Stimulated activated naive CD8-positive, alpha-beta T cell treated with anti-CD3 and anti-CD28 coated beads, Interleukin-15, Interleukin-2, amounts not matched to agents 100 U/mL and 50 U/mL, for 24 hours (primary cell): ENCODE measurements at regions not wholly inside any gene's neighbourhood (a gene's known extent, or its start where the extent isn't known, plus 50 kb on each side); places are given as distances from the start of the nearest gene placed in this dataset.
"Not testable (repeated sequence)": the region's sequence is repeated elsewhere in the genome, so short reads cannot be mapped to it uniquely, and the experiment has no call there.

ENCODE experiments used
- ATAC-seq: fragments of 150-1000 bp; cut with Tn5 transposase; one replicate; pipeline ENCODE4 v1.10.0; 2021
- DNase-seq: peaks from one replicate; pipeline ENCODE4 v3.0.0; 2021

DNA sequence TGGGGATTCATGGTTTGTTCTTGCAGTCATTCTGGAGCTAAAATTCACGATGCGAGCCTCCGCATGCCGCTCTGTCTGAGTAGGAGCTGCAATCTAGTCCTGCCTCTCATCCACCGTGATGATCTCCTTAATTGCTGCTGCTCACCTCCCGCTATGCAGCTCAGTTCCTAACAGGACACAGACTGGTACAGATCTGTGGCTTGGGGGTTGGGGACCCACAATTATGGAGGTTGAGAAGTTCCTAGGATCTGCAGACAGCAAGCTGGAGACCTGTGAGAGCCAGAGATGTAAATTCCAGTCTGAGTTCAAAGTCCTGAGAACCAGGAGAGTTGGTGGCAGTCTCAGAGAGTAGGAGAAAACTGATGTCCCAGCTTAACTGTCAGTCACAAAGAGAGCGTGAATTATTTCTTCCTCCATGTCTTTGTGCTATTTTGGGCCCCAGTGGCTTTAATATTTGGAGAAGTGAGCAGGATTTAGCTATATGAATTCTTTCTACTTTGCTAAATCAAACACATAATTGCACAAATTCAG, 378.7 kb upstream of the MAN1A1 start:
- ATAC-seq (no peak), DNase-seq (no peak)

DNA sequence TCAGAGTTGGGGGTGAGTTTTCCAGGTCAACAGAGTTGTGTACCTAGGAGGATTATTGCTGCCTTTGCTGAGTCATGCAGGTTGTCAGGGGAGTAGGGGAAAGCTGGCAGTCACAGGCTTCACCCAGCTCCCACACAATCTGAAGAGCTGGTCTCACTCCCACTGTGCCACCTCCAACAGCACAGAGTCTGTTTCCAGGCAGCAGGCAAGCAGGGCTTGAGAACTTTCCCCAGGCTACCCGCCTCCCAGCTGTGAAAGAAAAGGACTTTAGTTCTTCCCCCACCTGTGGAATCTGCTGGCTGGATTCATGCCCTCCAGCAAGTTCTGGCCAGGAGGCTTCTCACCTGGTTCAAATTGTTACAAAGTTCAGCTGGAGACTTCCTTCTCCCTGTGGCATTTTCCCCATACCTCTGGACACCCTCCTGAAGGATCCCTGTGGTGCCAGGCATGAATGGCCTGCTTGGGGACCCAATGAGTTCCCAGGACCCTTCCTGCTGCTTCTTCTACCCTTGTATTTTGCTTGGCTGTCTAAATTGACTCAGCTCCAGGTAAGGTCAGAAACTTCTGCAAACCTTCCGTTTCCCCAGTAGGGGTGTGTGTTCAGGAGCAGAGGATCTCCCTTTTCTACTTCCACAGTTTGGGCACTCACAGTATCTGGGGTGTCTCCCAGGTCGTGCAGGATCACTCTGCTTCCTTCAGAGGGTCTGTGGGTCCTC, 378.1 kb upstream of the MAN1A1 start:
- no peak for ATAC-seq
- DNase-seq = no peak

DNA sequence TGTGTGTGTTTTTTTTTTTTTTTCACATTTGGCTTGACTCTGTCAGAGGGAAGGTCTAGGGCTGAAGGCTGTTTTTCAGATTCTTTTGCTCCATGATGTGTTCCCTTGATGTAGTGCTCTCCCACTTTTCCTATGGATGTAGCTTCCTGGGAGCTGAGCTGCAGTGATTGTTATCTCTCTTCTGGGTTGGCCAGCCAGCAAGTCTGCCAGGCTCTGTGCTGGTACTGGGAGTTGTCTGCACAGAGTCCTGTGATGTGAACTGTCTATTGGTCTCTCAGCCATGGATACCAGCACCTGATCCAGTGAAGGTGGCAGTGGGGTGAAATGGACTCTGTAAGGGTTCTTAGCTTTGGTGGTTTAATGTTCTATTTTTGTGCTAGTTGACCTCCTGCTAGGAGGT, 377.4 kb upstream of the MAN1A1 start:
- not testable (repeated sequence) for DNase-seq, ATAC-seq

- ATAC-seq = no peak
- DNase-seq = no peak
Observed at GRCh38 chr6:119726086-119726485, 376.5 kb upstream of the MAN1A1 start.

- no peak for DNase-seq
- no peak for ATAC-seq
Observed at GRCh38 chr6:119720160-119720559, 370.6 kb upstream of the MAN1A1 start.

GRCh38 chr6:119717942-119718341, 368.4 kb upstream of the MAN1A1 start:
- no peak for ATAC-seq
- DNase-seq = no peak

DNA sequence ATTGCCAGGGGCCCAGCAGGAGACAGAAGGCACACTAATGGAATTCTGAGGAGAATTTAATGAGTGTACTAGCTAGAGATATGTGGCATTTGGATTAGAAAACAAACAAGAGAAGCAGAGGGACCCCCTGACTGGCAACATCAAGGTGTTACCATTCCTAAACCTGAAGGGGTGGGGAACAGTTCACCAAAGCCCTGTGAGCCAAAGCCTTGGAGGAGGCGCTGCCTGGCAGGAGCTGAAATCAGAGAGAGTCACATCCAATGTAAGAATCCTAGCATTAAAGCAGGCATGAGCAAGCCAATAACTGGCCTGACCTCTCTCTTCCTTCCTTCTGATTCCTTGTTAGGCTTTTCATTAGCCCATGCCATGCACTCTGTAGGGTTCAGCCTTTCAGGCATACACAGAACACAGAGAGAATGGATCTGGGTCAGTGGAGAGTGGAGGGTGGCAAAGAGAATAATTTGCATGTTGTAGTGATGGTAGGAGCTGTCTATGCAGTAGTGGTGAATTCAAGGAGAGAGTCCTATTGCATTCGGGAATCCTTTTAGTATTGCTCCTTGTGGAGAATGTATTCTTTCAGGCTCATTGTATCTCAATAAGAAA, 367.2 kb upstream of the MAN1A1 start:
- ATAC-seq (no peak), DNase-seq (no peak)

DNA sequence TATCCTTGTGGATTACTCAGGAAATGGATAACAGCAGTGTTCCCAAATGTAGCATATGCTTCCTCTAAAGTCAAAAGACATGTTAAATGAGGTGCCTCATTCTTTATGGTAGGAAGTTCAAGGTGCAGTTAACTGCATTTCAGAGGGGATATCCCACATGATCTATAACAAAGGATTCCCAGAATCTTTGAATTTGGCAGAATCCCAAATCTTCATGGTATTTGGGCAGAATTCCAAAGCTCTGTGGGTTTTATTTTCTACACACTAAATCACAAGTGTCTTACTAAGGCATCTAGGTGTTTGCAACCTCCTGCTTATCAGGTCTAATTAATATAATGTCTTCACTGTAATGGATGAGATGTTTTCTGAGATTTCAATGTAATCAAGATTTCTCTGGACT, 364.3 kb upstream of the MAN1A1 start:
- no peak for ATAC-seq
- DNase-seq = no peak

GRCh38 chr6:119686644-119687043, 337.1 kb upstream of the MAN1A1 start:
- ATAC-seq = no peak

DNA sequence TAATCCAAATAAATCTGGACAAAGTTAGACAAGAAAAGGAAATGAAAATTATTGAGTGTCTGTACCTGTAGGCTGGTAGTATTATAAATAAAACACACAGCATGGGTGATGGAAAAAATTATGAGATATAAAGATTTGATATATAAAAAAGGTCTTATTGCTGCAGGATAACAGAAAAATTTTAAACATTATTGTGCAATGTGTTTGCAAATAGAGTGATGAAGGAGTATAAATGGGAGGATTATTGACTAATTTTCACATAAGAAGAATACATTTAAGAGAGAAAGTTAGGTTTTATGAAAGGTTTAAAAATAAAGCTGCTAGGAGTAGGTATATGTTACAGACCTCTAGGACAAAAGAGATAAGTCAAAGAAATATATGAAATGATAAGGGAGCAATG, 336.7 kb upstream of the MAN1A1 start:
- DNase-seq = no peak
- no peak for ATAC-seq

More at GRCh38 chr6:119686644-119687043, 337.1 kb upstream of the MAN1A1 start:
- no peak for DNase-seq

DNA sequence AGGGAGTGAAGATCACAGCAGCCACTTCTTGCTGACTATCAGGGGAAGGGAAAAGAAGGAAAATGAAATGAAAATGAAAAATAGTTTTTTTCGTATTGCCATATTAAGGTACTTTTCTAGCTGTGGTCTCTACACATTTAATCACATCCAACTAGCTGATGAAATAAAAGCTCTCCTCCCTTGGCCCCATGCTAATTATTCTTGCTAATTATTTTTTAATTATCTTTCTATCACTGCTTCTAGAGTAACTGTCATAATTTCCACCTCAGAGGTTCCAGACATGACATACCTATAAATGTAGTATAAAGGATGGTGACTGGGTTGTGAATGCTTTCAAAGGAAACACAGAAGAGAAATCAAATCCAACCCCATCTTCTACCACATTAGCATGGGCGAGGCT, 334.1 kb upstream of the MAN1A1 start:
- DNase-seq (no peak), ATAC-seq (no peak)

DNA sequence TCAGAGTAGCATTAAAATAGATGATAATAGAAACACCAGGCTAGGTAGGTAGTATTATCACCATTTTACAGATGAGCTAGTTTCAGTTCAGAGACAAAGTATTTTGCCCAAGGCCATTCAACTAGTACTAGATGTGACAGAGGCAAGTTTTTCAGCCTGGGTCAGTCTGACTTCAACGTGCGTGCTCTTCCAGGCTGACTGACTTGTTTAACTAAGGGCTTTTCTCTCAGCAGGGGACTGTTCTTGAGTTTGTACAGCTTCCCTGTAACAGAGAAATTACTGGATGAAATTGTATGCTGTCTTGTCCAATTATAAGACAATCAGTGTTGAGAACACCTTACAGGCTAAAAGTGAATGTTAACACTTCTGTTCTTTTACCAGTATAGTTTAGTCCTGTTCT, 333.5 kb upstream of the MAN1A1 start:
- no peak for DNase-seq
- no peak for ATAC-seq

DNA sequence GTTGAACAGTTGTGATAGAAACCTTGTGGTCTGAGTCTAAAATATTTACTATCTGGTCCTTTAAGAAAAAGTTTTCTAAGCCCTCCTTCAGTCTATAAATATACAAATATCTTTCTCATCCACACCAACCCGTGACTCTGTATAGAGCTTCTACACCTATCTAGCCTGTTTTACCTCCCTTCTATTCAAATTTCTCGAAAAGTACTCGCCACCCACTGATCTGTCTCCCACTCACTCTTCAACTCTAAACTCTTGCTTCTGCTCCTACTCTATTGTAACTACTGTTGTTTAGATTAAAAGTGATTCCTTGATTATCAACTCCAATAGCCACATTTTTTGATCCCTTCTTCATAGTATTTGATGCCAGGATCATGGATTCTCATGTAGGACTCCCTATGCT, 329.4 kb upstream of the MAN1A1 start:
- ATAC-seq (no peak), DNase-seq (no peak)

- ATAC-seq (no peak), DNase-seq (no peak)
Observed at GRCh38 chr6:119677384-119677783, 327.8 kb upstream of the MAN1A1 start.

GRCh38 chr6:119676961-119677360, 327.4 kb upstream of the MAN1A1 start:
- no peak for DNase-seq

DNA sequence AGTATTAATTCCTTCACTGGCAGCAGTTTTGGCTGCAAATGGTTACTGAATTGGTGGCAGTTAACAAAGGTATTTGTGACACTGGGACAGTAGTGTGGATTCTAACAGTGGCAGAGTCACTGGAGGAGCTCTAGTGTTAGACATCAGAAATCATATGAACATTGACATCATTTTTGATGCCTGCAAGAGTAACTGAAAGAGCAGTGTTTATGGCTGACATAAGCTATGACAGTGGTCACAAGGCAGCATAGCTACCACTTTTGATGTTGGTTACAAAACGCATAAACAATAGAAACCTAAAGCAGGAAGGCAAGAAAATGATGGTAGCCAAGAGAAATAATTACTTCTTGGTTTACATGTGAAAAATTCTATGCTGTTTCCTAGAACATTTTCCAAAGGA, 326.7 kb upstream of the MAN1A1 start:
- DNase-seq (no peak), ATAC-seq (no peak)

More at GRCh38 chr6:119676961-119677360, 327.4 kb upstream of the MAN1A1 start:
- ATAC-seq = no peak

GRCh38 chr6:119673741-119674140, 324.2 kb upstream of the MAN1A1 start:
- DNase-seq (no peak), ATAC-seq (no peak)

GRCh38 chr6:119672725-119673124, 323.2 kb upstream of the MAN1A1 start:
- DNase-seq = no peak
- ATAC-seq = no peak

DNA sequence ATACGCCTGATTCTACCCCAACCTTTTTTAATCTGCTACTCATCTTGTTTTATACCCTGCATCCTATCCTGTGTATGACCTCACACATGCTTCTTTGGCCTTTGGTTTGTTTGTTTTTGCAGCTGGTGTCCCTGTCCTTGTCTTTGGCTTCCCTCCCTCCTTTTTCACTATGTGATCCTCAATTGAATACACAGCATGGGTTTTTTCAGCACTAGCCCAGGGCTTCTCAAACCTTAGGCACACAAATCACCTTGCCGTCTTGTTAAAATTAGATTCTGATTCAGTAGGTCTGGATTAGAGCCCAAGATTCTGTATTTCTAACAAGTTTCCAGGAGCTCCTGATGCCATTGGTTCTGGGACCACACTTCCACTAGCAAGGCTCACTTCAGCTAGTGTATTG, 321.5 kb upstream of the MAN1A1 start:
- DNase-seq (no peak), ATAC-seq (no peak)

DNA sequence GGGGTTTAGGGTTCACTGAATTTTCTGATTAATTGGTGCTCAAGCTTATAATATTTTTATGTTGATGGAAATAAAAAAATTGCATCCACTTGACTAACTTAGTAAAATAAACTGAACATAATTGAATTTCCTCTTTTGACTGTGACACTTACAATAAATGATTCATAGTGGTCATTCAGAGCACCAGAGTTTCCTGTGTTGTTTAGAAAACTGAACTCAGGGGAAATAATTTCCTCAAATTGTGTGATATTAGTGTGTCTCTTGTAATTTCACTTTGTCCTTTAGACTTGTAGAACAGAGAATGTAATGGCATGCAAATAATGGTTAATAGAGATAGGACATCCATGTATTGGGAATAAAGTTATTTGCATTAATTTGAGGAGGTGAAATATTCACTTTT, 319.7 kb upstream of the MAN1A1 start:
- DNase-seq (no peak), ATAC-seq (no peak)

DNA sequence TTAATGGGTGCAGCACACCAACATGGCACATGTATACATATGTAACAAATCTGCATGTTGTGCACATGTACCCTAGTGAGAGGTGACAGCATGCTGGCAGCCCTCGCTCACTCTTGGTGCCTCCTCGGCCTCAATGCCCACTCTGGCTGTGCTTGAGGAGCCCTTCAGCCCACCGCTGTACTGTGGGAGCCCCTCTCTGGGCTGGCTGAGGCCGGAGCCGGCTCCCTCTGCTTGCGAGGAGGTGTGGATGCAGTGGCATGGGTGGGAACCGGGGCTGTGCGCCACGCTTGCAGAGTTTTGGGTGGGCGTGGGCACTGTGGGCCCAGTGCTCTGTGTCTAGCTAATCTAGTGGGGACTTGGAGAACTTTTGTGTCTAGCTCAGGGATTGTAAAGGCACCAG, 315.9 kb upstream of the MAN1A1 start:
- ATAC-seq, DNase-seq: not testable (repeated sequence)

DNA sequence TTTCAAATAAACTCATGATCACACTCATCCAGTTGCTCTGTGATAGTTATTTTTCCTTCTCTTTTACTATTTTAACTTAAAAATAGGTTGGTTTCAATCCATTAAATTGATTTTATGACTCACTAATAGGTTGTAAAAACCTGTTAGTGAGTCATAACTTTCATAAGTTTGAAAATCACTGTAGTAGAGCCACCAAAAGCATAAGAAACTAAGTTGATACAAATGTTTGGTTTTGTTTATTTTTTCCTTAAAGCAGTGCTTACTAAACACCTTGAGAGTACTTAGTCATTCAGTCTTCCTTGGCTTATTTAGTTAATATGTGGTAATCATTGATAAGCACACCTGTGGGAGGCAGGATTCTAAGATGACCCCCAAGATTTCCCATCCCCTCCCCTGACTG, 312.1 kb upstream of the MAN1A1 start:
- DNase-seq (no peak), ATAC-seq (no peak)

GRCh38 chr6:119661078-119661477, 311.5 kb upstream of the MAN1A1 start:
- no peak for DNase-seq
- no peak for ATAC-seq

DNA sequence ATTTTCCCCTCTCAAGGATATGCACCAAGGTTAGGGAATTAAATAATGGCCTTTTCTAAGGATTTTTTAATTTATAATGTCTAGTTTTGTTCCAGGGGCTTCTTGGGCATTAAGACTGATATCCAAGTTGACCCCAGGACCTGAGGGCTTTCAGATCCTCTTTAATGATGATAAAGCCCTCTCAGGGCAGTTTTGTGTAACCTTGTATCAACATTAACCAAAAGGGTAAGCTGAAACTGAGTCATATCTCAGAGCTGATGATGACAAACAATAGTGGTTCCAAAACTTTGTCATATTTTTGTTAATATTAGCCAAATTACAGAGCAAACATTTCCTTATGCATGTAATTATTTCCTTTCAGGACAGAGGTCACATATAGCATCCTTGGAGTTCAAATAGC, 309.4 kb upstream of the MAN1A1 start:
- no peak for DNase-seq
- no peak for ATAC-seq
